NCI-H2196 treated with DMSO at 0.1 percent for 48 hours (cell line): ENCODE measurements at regions not wholly inside any gene's neighbourhood (a gene's known extent, or its start where the extent isn't known, plus 50 kb on each side); places are given as distances from the start of the nearest gene placed in this dataset.

Experiments
- DNase-seq: peaks from one replicate; lab custom pipeline; 2025; ENCODE audit not compliant: unreplicated experiment; lab: John Stamatoyannopoulos, UW

DNA sequence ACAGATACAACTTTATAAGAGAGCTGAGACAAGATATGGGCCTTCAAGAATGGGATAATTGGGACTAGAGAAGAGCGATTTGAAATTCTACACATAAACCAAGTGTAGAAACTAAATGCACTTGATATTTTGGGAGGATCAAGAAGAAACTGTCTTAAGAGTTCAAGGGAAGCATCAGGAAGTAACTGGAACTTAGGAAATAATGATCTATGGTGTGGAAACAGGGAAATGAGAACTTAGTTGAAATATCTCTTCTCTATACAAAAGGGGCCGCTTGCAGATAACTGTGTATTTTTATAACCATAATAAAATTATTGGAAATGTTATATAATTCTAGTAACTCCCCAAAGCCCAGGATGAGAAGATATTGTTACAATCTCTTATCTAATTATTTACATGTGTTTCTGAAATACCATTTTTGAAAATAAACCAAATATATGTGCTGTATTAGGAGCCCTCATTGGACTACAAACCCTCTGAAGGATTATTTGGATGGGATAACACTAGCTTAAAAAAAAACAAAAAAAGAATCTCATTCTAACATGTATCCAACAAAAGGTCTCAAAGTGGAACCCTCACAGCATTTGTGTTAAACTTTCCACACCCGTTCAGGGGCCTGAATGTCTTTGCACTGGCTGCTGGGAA lies 84.7 kb upstream of the FLRT2 start:
- DNase-seq, result no peak

GRCh38 chr14:85447883-85448282 lies 82.1 kb upstream of the FLRT2 start:
- DNase-seq, result no peak

DNA sequence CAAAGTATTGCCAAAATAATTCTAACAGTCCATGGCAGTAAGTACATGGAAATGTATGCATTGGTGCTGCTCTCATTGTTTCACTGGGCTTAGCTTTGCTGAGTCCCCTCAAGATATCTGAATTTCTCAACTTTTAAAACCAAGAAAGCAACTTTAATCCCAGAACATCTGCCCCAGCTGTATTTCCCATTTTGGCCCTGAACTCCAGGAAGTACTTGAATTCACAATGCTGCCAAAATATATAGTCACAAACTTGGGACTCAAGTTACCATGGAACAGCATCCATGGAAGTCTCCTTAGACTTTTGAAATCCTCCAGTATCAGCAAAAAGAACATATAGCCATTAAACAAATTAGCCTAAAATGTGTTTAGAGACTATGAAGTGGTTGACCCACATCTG lies 78.5 kb upstream of the FLRT2 start:
- no peak for DNase-seq

- DNase-seq, result no peak
These were observed 76.3 kb upstream of the FLRT2 start for GRCh38 chr14:85453401-85454225.

GRCh38 chr14:85454226-85454813 lies 75.6 kb upstream of the FLRT2 start:
- no peak for DNase-seq

GRCh38 chr14:85459361-85460000 lies 70.5 kb upstream of the FLRT2 start:
- DNase-seq, result no peak

DNA sequence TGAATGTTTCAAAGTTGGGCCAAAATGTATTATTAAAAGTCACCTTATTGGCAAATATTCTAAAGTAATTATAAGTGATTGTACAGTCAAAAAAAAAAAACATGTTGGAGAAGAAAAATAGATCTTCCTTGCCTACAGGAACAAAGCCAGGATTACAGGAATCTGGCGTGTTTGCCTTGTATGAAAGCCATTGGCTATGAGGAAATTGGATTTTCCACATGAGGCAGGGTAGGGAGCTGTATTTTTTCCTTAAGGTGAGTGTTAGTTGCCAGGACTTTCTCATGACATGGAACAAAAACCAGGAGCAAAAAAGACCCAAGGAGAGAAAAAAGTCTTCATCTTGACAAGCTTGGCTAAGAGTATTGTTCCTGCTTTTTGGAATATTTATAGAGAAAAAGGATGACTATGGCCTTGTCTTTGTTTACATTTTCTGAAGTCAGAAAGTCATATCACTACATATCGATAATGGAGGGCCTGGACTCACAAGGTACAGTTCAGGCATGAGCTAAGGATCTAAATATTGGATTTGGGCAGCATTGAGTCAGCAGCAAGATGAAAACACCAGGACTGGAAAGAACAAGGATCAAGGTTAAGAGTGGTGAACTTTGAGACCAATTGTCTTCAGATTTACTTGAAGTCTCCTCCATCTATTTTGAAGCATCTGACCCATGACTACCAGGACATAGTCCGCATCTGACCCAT lies 68.4 kb upstream of the FLRT2 start:
- no peak for DNase-seq

- no peak for DNase-seq
These were observed 66.4 kb upstream of the FLRT2 start for GRCh38 chr14:85463512-85463911.

GRCh38 chr14:85464135-85464895 lies 65.6 kb upstream of the FLRT2 start:
- DNase-seq, result no peak

DNA sequence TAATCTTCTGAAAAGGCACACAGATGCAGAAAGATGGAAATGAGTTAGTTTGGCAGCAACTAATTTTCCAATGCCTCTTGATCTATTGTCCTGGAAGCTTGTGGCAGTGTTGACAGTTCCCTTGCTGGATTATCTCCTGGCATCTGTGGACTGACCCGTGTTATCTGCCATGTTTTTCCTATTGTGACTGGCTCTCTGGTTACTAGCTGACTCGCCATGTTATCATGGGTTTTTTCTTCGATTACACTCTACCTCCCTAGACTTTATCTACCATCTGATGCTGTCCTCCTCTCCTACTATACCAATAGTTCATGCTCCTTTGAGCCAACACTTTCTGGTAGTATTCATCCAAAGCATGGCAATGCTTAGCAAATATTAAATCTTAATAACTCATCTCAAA lies 63.3 kb upstream of the FLRT2 start:
- no peak for DNase-seq

DNA sequence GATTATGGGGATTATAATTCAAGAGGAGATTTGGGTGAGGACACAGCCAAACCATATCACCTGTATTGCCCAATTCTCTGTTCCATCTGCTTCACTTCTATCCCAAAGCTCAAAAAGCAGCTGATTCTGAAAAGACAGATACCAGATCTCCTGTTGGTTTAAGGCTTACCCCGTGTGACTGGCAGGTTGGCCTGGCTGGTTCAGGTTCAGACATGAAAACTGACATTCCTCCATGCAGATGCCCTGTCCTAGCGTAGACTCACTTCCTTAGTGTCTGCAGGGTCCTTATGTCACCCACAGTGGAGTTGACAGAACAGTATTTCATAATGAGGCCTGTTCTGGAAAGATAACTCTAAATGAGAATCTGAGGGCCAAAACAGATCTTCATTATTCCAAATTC lies 61.1 kb upstream of the FLRT2 start:
- DNase-seq, result no peak

- no peak for DNase-seq
These were observed 58.8 kb upstream of the FLRT2 start for GRCh38 chr14:85471156-85471555.

GRCh38 chr14:85471744-85472143 lies 58.2 kb upstream of the FLRT2 start:
- peak; percentile 11 for DNase-seq

GRCh38 chr14:85474431-85474830 lies 55.5 kb upstream of the FLRT2 start:
- no peak for DNase-seq

GRCh38 chr14:85475113-85475512 lies 54.8 kb upstream of the FLRT2 start:
- DNase-seq, result no peak

DNA sequence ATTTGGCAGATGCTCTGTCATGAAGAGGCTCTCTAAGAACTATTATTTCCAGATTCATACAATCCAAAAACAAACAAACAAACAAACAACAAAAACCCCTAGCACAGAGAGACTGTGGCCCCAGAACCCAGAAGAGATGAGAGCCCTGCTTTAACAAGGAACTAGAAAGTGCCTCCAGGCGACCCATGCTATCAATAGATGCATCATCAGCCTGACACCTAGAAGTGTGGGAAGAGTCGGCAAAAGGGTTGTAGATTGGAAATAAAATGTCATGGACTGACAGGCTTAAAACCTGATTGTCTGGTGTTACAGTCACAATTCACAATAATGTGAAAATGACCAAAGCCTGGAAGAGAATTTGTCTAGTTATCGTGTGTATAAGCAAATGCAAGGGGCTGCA lies 50.6 kb upstream of the FLRT2 start:
- DNase-seq, result no peak

DNA sequence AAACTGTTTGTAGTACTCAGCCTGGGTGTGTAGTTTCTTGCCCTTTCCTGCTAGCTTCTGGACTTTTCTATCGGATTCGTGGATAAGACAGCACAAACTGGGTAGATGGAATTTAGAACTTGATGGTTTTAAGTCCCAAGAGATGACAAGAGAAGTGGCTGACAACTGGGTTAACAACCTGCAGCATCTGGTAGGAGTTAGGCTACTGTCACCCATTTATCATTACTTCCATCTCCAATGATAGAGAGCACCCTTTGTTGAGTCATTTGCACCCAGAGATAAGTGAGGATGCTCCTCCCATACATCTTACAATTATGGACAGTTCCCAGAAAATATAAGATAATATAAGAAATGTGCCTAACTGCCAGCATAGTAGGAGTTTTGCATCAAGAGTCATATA lies 50.2 kb upstream of the FLRT2 start:
- no peak for DNase-seq
